SJCRH30 (cell line): ENCODE measurements at regions not wholly inside any gene's neighbourhood (a gene's known extent, or its start where the extent isn't known, plus 50 kb on each side); places are given as distances from the start of the nearest gene placed in this dataset.

ENCODE experiments used
- DNase-seq, 2 experiments: peaks; one replicate each; pipeline ENCODE4 v3.0.0-alpha.2; 2015 to 2020
- H3K27ac ChIP-seq: fragments of 250-450 bp; sonication (Bioruptor Pico); 2 replicates; pipeline ENCODE4 v1.5.1; 2020; ENCODE audit warnings: mild to moderate bottlenecking, moderate library complexity
- H3K27me3 ChIP-seq: fragments of 250-450 bp; sonication (Bioruptor Pico); 2 replicates; pipeline ENCODE4 v1.5.1; 2020; ENCODE audit warnings: mild to moderate bottlenecking, moderate library complexity
- H3K36me3 ChIP-seq: fragments of 250-450 bp; sonication (Bioruptor Pico); 2 replicates; pipeline ENCODE4 v1.5.1; 2020; ENCODE audit warnings: mild to moderate bottlenecking, moderate library complexity
- H3K4me1 ChIP-seq: fragments of 250-450 bp; sonication (Bioruptor Pico); 2 replicates; pipeline ENCODE4 v1.5.1; 2020; ENCODE audit warnings: mild to moderate bottlenecking, moderate library complexity
- H3K4me3 ChIP-seq: fragments of 250-450 bp; sonication (Bioruptor Pico); 2 replicates; pipeline ENCODE4 v1.5.1; 2020; ENCODE audit warnings: mild to moderate bottlenecking, moderate library complexity
- H3K9me3 ChIP-seq: fragments of 250-450 bp; sonication (Bioruptor Pico); replicated peaks from 2 replicates; pipeline ENCODE4 v1.5.1; 2020; ENCODE audit warnings: mild to moderate bottlenecking, moderate library complexity

- H3K9me3 ChIP-seq, result no peaks in the 10 kb centered on the region
- DNase-seq, result no peak
- H3K4me1 ChIP-seq, result no peaks in the 10 kb centered on the region
- H3K36me3 ChIP-seq, result no peaks in the 10 kb centered on the region
- peaks cover 59% of the 10 kb centered on the region for H3K27me3 ChIP-seq
- H3K4me3 ChIP-seq, result no peak overlapping the region
- no peak overlapping the region for H3K27ac ChIP-seq
Measured at GRCh38 chr22:49333206-49333605, 494.5 kb downstream of the BRD1 start.

DNA sequence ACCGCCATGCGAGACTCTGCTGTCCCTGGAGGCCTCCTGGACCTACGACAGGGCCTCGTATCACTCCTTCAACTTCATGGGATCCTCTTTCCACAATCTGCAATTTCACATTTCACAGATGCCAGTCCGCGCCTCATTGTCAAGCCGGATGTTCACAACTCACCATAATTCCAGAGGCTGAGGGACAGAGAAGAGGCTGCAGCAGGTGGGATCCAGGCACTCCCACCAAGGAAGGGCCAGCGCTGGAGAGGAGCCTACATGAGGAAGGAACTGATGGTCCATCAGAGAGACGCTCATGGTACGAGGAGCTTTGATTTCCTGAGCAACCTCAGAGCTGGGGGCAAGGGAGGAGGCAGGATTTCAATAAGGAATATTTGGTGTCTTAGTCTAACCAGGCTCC lies 495.0 kb downstream of the BRD1 start:
- Histone ChIP-seq H3K27ac (no peak overlapping the region), H3K36me3 (no peaks in the 10 kb centered on the region), H3K4me3 (no peak overlapping the region), H3K9me3 (no peaks in the 10 kb centered on the region), H3K4me1 (no peaks in the 10 kb centered on the region), H3K27me3 (peaks cover 59% of the 10 kb centered on the region)
- DNase-seq, result no peak

- Histone ChIP-seq H3K4me1 (no peaks in the 10 kb centered on the region), H3K36me3 (no peaks in the 10 kb centered on the region), H3K27me3 (peaks cover 53% of the 10 kb centered on the region), H3K9me3 (no peaks in the 10 kb centered on the region), H3K27ac (no peak overlapping the region), H3K4me3 (no peak overlapping the region)
- no peak for DNase-seq
Measured at GRCh38 chr22:49331878-49332277, 495.8 kb downstream of the BRD1 start.

- peaks cover 53% of the 10 kb centered on the region for H3K27me3 ChIP-seq
- H3K4me3 ChIP-seq, result no peak overlapping the region
- H3K27ac ChIP-seq, result no peak overlapping the region
- no peaks in the 10 kb centered on the region for H3K9me3 ChIP-seq
- no peaks in the 10 kb centered on the region for H3K36me3 ChIP-seq
- DNase-seq, result no peak
- H3K4me1 ChIP-seq, result no peaks in the 10 kb centered on the region
Measured at GRCh38 chr22:49331223-49331815, 496.4 kb downstream of the BRD1 start.

- no peaks in the 10 kb centered on the region for H3K9me3 ChIP-seq
- DNase-seq, result no peak
- H3K27me3 ChIP-seq, result peaks cover 53% of the 10 kb centered on the region
Measured at GRCh38 chr22:49330421-49331222, 497.1 kb downstream of the BRD1 start.

DNA sequence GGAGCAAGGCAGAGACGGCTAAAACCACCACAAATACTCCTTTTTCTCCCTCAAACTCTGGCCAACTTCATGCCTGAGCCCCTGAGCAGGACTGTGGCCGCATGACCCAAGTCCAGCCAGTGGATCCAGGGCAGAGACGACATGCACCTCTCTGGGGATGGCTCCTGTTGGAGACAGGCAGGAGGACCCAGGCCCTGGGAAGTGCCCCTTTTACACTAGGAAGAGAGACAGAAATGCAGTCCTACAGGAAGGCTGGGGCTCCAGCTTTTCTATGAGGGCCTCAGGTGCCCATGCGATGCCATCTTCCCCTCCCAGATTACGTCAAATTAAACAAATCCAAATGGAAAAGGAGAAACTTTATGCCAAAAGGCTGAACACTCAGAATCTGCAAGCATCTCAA lies 498.0 kb downstream of the BRD1 start:
- Histone ChIP-seq H3K36me3 (no peaks in the 10 kb centered on the region), H3K27me3 (peaks cover 47% of the 10 kb centered on the region), H3K4me3 (no peak overlapping the region), H3K9me3 (no peaks in the 10 kb centered on the region), H3K4me1 (no peaks in the 10 kb centered on the region), H3K27ac (no peak overlapping the region)
- no peak for DNase-seq

More at GRCh38 chr22:49330421-49331222, 497.1 kb downstream of the BRD1 start:
- no peak overlapping the region for H3K27ac ChIP-seq
- no peaks in the 10 kb centered on the region for H3K4me1 ChIP-seq
- H3K36me3 ChIP-seq, result no peaks in the 10 kb centered on the region
- H3K4me3 ChIP-seq, result no peak overlapping the region

DNA sequence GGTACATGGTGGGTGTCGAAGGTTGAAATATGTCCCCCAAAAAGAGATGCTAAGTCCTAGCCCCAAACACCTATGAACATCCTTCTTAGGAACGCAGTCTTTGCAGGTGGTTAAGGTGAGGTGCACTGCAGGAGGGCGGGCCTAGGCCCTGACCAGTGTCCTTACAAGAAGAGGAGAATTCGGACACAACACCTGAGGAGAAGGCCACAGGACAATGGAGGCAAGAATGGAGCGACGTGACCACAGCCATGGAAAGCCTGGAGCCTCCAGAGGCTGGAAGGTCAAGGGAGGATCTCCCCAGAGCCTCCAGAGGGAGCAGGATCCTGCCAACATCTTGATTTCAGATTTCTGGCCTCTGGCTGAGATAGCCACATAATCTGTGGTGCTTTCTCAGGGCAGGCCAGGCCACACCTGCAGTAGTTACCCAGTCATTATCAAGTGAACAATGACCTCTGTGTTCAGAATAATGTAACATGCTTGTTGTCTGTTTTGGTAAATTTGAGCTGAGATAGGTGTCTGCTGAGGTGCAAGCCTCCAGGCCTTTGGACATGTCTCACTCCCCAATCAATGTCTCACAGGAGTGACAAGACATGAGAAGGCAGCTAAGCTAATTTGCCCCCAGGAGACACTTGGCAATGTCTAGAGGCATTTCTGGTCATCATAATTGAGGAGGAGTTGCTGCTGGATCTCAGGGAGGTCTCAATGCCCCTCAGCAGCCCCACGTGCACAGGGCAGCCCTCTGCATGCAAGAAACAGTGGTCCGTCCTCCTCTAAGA lies 498.9 kb downstream of the BRD1 start:
- Histone ChIP-seq H3K4me3 (no peak overlapping the region), H3K4me1 (no peaks in the 10 kb centered on the region), H3K27ac (no peak overlapping the region), H3K9me3 (no peaks in the 10 kb centered on the region), H3K27me3 (peaks cover 46% of the 10 kb centered on the region), H3K36me3 (no peaks in the 10 kb centered on the region)
- DNase-seq, result no peak

- Histone ChIP-seq H3K27me3 (peaks cover 47% of the 10 kb centered on the region), H3K4me1 (no peaks in the 10 kb centered on the region), H3K36me3 (no peaks in the 10 kb centered on the region), H3K27ac (no peak overlapping the region), H3K9me3 (no peaks in the 10 kb centered on the region), H3K4me3 (no peak overlapping the region)
- no peak for DNase-seq
Measured at GRCh38 chr22:49328118-49328475, 499.6 kb downstream of the BRD1 start.

GRCh38 chr22:49327411-49328117 lies 500.1 kb downstream of the BRD1 start:
- Histone ChIP-seq H3K4me1 (no peaks in the 10 kb centered on the region), H3K36me3 (no peaks in the 10 kb centered on the region), H3K9me3 (no peaks in the 10 kb centered on the region), H3K4me3 (no peak overlapping the region), H3K27ac (no peak overlapping the region), H3K27me3 (peaks cover 42% of the 10 kb centered on the region)
- DNase-seq, result no peak

DNA sequence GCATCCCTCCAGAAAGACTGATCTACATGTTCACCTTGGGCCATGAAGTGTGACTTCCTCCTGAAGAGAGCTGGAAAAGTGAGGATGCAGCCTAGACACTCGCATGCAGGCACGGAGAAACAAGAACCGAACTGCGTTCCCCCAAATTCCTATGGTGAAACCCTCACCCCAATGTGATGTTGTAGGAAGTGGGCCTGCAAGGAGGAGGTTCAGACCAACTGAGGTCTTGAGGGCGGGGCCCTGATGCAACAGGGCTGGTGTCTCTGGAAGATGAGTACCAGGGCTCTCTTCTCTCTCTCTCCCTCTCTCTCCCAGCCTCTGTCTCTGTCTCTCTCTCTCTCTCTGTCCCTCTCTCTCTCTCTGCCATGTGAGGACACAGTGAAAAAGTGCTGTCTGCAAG lies 501.1 kb downstream of the BRD1 start:
- Histone ChIP-seq H3K9me3 (no peaks in the 10 kb centered on the region), H3K4me1 (no peaks in the 10 kb centered on the region), H3K36me3 (no peaks in the 10 kb centered on the region), H3K27ac (no peak overlapping the region), H3K4me3 (no peak overlapping the region), H3K27me3 (peaks cover 42% of the 10 kb centered on the region)
- no peak for DNase-seq

- H3K27ac ChIP-seq, result no peak overlapping the region
- H3K36me3 ChIP-seq, result no peaks in the 10 kb centered on the region
- H3K4me1 ChIP-seq, result no peaks in the 10 kb centered on the region
- H3K27me3 ChIP-seq, result peaks cover 35% of the 10 kb centered on the region
- no peaks in the 10 kb centered on the region for H3K9me3 ChIP-seq
- no peak for DNase-seq
- no peak overlapping the region for H3K4me3 ChIP-seq
Measured at GRCh38 chr22:49325531-49326395, 501.9 kb downstream of the BRD1 start.

DNA sequence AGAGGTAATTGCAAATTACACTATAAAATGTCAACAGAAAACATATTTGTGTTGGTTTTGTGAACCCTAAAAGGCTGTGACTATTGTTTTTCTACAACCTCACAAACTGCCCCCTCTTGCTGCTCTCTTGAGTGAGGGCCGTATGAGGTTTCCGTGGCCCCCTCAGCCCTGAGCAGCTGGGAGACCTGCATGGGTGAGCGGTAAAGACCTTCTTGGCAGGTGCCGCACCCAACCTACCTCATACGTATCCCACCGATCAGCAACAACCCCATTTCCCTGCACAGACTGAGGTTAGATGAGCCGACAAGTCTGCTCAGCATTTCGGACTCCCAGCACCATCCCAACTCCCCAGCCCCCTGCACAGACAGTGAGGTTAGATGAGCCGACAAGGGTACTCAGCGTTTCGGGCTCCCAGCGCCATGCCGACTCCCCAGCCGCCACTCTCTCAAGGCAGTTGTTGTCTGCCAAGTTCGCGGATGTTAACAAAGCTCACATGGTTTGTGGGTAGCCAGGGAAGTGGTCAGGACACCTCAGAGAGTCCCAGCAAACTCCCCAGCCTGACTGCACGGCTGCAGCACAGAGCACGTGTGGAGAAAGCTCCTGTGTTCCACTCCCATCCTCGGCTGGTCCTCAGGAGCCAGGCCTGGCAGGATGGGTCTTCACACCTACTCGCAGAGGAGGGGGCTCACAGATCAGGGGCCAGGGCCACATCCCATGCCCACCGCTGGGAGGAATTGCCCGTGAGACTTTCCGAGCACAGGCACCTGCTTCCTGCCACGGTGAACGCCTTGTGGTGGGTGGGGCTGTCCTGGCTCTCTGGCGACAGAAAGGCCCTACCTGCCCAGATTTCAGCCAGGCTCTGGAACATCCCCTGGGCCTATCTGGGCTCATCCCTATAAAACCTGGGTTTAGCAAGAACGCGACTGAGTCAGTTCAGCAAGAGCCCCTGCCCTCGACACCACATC lies 502.9 kb downstream of the BRD1 start:
- DNase-seq, result no peak
- Histone ChIP-seq H3K27me3 (peaks cover 30% of the 10 kb centered on the region), H3K36me3 (no peaks in the 10 kb centered on the region), H3K4me3 (no peak overlapping the region), H3K4me1 (no peaks in the 10 kb centered on the region), H3K27ac (no peak overlapping the region), H3K9me3 (no peaks in the 10 kb centered on the region)

DNA sequence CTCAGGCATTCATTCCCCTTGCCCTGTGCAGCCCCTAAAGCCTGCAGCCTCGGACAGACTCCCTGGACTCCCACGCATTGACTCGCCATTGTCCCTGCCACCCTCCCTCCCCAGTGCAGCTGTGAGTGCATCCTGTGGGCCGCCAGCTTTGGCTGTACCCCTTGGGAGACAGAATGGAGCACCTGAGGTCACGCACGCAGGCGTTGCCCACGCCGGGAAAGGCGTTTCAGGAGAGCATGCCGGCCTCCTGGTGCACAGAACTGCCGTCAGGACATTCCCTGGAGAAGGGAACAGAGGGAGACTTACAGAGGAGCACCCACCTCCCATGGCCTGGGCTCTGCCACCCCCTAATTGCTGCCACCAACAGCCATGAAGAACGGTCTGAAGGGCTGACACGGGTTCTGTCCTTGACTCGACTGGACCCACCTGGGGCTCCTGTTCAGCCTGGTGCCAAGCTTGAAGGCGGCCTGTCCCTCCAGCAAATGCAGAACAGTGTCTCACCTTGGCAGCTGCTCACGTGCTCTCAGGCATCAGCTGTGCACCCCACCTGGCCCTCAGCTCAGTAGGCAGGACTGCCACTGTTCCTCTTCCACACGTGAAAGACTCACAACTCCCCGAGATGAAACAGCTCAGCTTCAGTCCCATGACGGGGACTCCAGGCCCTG lies 503.8 kb downstream of the BRD1 start:
- Histone ChIP-seq H3K27ac (no peak overlapping the region), H3K4me3 (no peak overlapping the region), H3K36me3 (no peaks in the 10 kb centered on the region), H3K9me3 (no peaks in the 10 kb centered on the region), H3K4me1 (no peaks in the 10 kb centered on the region), H3K27me3 (peaks cover 23% of the 10 kb centered on the region)
- no peak for DNase-seq
